NCI-H526 (cell line): ENCODE measurements at regions not wholly inside any gene's neighbourhood (a gene's known extent, or its start where the extent isn't known, plus 50 kb on each side); places are given as distances from the start of the nearest gene placed in this dataset.

Source experiments
- DNase-seq, 2 experiments: peaks; one replicate each; lab custom pipeline; 2025; lab: John Stamatoyannopoulos, UW

DNA sequence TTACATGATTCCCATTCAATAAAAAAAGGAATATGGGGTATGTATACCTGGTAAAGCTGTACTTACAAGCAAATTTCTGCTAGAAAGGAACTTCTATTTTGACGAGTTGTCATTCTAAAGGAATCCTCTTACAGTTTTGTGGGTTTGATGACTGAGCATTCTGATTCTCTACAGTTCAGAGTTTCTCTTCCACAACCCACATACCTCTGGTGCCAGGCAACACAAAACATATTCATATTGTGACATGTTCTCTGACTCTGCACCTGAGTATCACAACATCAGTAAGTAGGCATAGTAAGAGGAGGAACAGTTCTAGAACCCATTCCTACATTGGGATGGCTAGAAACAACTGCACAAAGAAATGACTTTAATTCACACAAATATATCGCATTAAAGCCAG is 636.6 kb downstream of the MED13L start:
- DNase-seq: no peak

DNA sequence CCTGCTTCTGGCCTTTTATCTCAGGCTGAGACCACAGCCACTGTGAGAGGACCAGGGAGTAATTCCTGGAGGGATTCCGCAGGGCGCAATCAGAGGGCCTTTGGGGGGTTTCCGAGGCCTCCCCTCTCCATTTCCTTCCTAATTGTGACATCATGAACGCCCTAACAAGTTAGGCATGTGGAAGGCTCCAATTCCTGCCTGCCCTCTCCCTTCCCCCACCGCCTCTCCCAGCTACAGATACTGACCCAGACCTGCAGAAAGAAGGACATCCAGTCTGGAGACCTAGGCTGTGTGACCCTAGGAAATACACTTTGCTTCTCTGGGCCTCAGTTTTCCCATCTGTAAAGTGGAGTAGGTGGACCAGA is 637.9 kb downstream of the MED13L start:
- DNase-seq: no peak

DNA sequence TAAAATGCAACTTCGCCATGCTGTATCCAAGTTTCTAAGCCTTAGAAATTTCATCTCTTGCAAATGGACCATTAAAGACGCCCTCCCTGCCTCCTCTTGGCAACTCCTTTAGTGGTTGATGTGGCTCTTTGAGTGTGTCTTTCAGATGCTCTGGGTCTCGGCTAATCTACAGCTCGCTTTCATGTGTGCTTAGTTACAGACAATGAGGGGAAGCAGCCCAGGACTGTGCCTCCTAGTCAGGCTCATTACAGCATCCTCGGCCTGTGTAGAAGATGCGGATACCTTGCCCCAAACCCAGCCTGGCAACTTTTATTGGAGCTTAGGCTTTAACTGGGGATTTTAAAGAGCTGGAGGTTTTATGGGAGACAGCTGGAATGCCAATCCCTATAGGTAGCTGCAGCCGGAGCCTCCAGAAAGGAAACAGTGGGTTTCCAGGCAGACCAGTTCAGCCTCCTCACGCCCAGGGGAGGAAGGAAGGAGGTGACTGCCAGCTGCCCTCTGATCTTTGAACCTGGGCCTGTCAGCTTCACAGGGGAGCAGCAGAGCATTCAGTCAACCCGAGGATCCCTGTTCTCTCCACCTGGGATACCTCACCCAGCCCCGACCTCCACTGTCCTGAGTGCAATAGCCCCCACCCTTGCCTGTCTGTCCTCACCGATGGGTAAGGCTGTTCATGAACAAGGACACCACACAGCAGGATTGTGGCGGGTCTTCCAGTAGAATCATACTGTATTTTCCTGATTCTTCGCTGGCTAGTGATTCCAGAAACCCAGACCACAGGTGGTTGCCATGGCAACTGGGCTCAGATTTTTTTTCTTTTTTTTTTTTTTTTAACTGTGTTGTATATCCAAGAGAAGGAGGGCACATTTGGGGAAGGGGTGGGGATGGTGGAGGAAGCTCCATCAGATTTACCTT is 638.5 kb downstream of the MED13L start:
- DNase-seq: no peak

DNA sequence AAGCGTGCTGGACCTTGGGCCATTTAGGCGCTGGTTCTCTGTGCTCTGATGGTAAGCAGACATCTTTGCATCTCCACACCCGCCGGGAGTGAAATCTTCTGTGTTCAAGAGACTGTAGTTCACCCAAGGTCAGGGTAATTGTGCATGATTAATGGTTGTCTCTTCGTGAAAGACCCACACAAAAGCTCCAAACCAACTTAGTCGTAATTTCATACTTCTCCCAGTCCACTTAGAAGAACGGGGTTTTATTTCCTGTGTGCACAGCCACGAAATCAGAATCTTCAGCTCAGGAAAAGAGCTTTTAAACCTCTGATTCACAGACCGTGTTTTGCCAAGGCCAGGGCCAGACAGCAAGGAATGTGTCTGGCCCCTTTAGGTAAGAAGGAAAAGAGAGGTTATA is 640.9 kb downstream of the MED13L start:
- DNase-seq: no peak

DNA sequence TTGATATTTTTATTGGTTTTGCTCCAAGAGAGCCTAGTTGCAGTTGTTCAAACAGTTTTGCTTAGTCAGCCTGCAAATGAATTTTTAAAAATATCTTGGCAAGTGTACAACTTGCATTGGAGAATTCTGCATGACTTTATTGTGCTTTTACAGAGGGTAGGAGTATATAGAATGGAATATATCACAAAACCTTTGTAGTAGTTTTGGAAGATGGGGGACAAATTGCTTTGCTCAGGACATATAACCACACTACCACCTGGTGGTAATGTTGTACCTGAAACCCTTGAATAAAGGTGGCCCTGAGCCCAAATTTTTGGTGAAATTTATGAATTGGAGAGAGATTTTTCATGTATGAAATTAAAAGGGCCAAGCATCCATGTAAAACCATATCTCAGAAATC is 645.2 kb downstream of the MED13L start:
- DNase-seq: peak in 1 of 2 experiments; percentile 33

DNA sequence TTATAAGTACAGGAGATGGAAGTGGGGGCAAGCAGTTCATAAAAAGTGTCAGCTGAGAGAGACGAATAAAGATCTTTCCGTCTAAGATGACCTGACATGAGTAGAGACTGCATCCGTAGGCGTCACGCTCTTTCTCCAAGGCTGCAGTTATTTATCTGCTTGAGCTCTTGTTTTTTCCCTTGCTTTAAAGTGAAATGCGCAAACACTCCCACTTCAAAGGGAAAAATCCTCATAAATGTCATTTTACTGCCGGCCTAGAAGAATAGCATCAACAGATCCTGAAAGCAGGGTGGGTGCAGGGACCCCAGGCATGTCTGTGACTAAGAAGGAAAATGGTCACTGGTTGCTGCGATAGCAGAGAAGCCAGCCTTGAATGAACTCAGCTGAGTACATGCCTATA is 647.4 kb downstream of the MED13L start:
- DNase-seq: no peak

DNA sequence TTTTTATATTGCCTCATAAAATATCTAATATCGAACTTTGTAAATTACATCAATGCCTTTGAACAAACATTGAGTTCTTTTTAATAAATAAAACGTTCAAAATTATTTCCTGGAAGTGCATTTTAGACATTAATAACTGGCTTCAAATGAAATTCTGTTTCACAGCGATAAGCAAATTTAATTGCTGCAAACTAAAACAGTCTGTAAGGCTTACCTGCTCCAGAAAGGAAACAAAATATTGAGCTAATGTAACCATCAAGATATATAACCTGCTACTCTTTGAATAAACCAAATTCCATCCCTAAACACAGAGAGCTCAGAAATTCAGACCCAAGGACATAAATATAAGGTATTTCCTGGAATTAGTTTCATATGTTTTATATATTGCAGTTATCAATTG is 651.3 kb downstream of the MED13L start:
- DNase-seq: no peak

DNA sequence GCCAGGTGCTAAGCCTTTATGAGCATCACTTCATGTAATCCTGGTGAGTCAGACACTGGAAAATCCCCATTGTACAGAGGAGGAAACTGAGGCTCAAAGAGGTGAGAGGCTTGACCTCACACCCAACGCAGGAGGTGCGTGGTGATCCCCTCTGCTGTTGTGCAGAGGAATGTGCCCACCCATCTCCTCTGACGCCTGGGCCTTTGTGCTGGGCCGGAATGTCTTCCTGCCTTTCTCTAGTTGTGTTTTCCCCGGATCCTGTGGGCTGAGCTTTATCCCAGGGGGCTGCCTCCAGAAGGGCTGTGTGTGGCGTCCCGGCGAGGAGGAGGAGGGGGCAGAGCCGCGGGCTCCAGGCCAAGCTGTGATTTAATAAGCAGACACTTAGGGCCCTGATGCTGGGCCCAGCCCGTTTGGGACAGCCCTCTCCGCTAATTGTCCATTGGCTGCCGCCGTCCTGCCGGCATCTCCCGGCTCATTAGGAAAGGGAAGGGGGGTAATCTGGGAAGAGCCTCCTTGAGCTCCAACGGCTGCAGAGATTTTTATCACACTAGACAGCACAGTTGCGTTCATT is 653.6 kb downstream of the MED13L start:
- peak in 1 of 2 experiments; percentile 48 for DNase-seq

DNA sequence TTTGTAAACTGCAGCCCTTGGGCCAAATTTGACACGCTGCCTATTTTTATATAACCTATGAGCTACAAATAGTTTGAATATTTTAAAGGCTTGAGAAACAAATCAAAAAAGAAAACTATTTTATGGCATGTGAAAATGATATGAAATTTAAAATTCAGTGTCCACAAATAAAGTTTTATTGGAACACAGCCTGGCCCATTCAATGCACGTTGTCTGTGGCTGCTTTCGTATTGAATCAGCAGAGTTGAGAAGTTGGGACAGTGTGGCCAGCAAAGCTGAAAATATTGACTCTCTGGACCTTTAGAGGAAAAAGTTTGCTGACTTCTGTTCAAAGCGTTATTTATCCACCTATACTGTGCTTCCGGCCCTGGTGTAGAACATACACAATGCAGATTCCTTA is 654.2 kb downstream of the MED13L start:
- DNase-seq: no peak

DNA sequence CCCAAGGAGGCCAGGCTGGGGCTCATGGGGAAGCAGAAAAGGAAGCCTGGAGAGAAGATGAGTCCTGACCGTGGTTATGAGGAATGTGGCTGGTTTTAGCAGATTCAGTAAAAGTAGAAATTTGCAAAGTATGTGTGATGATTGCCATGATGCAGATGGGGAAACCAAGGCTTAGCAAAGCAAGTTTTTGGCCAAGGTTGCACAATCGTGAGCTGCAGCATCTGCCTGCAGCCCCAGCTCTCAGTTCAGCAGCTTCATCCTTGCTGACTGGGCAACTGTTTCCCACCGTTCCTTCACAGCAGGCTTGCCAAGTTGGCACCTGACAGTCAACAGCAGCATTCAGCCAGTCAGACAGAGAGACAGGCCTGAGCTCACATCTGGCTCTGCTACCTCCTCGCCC is 656.7 kb downstream of the MED13L start:
- no peak for DNase-seq

DNA sequence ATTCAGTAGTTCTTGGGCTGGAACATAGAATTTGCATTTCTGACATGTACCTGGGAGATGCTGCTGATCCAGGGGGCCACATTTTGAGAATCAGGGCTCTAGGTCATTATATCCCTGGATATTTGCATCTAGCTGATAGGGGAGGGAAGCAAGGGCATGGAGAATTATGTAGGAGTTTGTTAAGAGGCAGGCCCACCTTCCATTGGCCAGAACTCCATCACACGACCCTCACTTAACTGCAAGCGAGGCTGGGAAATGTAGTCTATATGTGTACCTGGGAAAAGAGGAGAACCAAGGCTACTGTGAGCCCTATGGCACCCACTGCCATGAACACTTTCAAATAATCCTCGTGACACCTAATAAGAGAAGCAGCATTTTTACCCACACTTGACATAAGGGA is 657.6 kb downstream of the MED13L start:
- peak in 1 of 2 experiments; percentile 20 for DNase-seq

DNA sequence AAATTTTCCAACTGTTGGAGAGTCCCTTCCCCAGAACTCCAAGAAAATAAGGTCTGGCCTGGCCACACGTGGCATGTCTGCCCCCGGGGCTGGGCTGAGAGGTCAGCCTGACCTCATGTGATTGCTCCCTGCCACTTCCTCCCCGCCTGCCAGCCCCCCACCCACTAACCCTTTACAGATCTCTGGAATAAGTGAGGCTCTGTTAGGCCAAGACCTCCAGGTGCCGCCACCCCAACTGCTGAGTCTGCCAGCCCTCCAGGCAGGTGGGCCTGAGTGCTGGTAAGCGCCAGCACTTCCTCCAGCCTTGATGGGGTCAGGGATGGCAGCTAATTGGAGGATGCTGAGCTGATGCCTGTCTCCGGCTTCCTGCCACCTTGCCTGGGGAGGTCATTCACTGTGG is 658.4 kb downstream of the MED13L start:
- no peak for DNase-seq

DNA sequence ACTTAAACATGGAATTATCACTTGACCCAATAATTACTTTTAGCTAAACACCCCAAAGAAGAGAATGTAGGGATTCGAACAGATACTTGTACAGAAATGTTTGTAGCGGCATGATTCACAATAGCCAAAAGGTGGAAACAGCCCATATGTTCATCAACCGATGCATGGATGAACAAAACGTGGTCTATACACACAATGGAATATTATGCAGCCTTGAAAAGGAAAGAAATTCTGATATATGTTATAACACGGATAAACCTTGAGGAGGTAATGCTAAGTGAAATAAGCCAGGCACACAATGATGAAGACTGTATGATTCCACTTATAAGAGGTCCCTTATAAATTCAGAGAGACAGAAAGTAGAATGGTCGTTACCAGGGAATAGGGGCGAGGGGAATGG is 659.4 kb downstream of the MED13L start:
- no peak for DNase-seq

DNA sequence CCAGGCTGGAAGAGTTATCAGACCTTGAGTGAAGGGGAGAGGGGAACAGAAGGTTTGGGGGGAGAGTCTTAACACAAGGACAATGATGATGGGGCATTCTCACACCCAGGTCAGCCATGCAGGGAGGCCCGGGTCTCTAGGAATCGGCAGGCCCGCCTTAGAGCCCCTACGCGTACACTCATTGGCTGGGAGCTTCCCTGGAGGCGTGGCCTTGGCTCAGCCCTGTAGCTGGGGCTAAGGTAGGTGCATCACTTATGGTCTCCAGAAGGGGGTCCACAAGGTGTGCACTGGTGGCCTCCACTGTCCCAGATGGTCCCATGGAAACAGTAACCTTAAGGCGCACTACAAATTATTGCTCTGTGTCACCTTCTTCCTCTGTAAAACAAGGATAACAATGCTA is 660.1 kb downstream of the MED13L start:
- no peak for DNase-seq

DNA sequence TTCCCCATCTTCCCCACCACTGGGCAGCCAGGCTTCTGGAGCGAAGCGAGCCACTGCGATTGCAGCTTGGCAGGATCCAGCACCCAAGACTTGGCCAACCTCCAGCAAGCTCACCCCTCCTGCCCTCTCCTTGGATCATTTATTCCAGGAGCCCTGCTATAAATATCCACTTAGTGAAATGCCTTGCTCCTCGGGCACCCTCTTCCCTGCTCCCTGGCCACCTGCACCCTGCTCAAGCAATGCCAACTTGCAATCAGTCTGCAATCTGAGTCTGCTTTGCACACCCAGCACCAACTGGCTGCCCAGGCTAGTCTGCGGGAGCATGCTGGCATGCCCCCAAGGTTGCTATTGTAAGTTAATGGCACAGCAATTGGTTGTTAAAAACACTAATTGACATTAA is 666.0 kb downstream of the MED13L start:
- no peak for DNase-seq

DNA sequence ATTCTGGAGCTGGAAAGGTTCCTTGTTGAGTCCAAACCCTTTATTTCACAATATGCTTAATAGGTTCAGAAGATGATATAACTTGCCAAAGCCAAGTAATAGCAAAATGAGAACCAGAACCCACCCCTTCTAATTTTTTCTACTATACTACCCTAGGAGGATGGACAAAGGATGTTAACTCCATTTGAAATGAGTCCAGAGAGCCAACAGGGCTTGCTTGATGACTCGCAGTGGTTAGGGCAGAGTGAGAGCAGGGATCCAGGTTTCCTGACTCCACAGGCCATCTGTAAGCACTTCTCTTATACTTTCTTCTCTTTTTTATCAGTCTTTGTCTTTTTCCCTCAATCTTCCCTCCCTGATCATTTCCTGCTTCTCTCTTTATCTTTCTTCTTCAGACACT is 668.1 kb downstream of the MED13L start:
- no peak for DNase-seq

DNA sequence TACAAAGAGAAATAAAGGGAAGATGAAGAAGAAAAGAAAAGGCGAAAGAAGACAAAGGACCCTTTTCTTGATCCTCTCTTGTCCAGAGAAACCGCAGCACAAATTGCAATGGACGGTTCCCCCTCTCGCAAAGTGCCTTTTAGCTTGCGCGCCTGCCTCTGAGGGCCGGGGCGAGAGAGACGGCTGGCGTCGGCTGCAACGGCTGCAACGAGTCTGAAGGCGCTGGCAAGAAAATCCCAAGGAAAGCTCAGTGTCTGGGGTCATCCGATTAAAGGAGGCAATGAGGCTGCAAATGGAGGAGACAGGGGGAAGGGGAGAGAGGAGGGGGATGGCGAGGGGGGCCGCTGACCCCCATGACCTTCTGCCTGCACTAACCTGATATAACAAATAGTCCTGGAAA is 671.5 kb downstream of the MED13L start:
- no peak for DNase-seq

DNA sequence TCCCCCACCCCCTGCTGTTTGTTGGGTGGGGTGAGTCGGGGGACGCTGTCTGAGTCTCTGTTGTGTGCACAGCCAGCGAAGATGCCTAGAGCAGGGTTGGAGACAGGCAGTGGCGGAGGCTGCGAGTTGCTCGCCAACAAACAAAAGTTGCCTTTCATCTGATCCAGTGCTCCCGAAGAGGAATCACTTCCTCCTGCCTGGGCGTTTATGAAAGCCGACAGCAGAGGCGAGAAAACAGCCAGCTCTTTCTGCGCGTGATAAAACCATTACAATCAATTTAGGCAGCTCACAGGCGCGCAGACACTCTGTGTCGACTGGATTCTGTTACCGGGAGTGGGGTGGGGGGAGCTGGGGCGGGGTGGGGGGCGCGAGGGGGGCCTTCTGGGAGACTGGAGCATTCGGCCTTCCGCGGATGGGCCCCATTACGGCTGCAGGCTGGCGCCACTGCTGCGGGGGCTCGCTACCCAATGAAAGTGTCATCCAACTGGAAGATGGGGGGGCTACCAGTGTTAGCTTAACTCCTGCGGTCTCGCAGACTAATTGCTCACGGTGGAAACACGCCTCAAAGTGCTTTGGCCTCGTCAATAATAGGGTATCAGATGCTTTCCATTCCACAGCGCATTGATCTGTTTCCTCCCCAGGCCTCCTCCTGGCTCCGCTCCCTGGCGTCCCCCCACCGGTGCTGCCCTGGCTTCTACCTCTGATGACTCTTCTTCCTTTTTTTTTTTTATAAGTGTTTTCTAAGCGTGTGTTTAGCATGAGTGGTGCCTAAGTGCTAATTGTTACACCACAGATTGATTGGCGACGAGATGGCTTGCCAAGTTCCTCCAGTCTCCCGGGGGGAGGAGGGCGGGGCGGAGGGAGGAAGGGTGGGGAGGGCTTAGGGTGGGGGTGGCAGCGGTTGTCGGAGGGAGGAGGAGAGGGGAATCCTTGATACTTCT is 678.4 kb downstream of the MED13L start:
- DNase-seq: peak in 1 of 2 experiments; percentile 36

DNA sequence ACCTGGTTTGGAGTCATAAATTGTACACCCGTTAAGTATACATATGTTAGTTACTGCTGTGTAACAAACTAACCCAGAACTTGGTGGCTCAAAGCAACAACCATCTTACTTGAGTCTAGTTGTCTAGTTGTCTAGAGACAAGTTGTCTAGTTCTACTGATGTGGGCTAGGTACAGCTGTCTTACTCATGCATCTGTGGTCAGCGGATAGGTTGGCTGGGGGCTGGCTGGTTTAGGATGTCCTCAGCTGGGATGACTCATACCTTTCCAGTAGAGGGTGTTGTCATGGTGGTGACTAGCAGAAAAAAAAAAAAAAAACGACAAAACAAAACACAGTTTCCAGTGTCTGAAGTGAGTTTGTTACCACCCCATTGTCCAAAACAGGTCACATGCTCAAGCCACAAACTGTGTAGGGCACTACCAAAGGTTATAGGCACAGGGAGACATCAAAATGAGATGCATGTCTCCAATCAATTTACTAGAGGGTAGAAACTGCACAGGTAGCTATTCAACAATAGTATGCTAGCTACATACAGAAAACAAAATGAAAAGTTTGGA is 680.3 kb downstream of the MED13L start:
- no peak for DNase-seq

DNA sequence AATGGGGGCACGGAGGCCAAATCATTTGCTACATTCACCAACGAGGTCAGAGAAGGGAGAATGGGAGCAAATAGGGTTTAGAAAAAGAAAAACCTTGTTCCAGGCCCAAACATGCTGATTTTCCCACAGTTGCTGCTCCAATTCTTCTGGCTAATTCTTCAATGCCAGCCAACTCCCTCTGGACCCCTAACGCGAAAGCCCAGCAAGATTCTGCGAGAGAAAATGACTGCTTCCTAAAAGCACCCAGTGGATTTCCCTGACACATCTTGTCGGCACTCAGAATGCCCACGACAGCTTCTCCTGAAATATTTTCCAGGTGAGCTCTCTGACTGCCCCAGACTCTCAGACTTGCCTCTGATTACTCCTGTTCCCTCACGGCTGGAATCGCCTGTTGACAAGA is 689.4 kb downstream of the MED13L start:
- DNase-seq: no peak

DNA sequence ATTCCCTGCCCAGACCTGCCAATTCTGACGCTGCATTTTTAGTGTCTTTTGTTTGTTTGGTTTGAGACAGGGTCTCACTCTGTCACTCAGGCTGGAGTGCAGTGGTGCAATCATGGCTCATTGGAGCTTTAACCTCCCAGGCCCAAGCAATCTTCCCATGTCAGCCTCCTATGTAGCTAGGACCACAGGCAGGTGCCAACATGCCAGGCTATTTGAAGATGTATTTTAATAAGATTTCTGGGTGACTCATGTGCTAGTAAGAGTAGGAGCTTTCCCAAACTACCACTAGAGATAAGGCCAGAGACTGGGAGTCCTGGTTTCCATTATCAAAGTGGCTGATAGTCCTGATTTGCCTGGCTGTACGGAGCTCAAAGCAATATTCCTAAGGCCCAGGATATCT is 693.3 kb downstream of the MED13L start:
- no peak for DNase-seq

DNA sequence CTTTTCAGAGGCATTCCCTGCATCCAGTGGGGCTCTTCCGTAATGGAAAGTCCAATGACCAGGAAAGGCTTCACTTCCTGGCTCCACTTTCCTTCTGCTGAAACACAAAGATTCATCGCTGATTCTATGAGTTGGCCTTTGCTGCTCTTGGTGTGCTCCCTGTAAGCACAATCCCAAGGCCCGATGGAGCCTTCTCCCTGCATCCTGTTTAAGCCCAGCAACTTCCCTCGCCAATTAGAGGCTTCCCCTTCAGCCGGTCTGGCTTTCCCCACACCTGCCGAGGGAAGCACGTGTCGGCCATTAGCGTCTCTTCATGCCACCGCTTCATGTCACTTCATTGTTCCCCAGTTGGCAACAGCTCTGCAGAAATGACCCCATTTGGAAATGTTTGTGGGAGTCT is 693.9 kb downstream of the MED13L start:
- DNase-seq: no peak
